Lung (tissue), 11 donors: ENCODE measurements at regions not wholly inside any gene's neighbourhood (a gene's known extent, or its start where the extent isn't known, plus 50 kb on each side); places are given as distances from the start of the nearest gene placed in this dataset.

Experiments used
- ATAC-seq: fragments of 200-7000 bp; cut with Tn5 transposase; one replicate; pipeline ENCODE4 v1.9.1; 2020; ENCODE audit warnings: moderate number of reproducible peaks; ENCODE audit not compliant: insufficient read depth, low FRiP score
- DNase-seq, 3 donors: peaks; one replicate each; pipeline ENCODE4 v3.0.0-alpha.2; 2013 to 2017
- H3K27ac ChIP-seq, 2 donors: one replicate each; pipeline ENCODE4 v1.5.1; 2013; ENCODE audit warnings: mild to moderate bottlenecking in 2 of 2, moderate library complexity in 2 of 2, control low read depth in 1 of 2, inconsistent platforms in 1 of 2, low read depth in 1 of 2, low read length in 1 of 2
- H3K27me3 ChIP-seq, 3 donors: one replicate each; pipeline ENCODE4 v1.5.1; 2013; ENCODE audit warnings: low read length in 2 of 3; ENCODE audit not compliant: control insufficient read depth in 3 of 3, insufficient read depth in 3 of 3
- H3K36me3 ChIP-seq, 4 donors: one replicate each; pipeline ENCODE4 v1.5.1; 2013; ENCODE audit warnings: low read length in 4 of 4, mild to moderate bottlenecking in 1 of 4, moderate library complexity in 1 of 4; ENCODE audit not compliant: control insufficient read depth in 4 of 4, insufficient read depth in 4 of 4
- H3K4me1 ChIP-seq, 5 donors: one replicate each; pipeline ENCODE4 v1.5.1; 2013; ENCODE audit warnings: low read length in 5 of 5, mild to moderate bottlenecking in 2 of 5, moderate library complexity in 1 of 5; ENCODE audit not compliant: control insufficient read depth in 5 of 5, insufficient read depth in 5 of 5
- H3K4me3 ChIP-seq: one replicate; pipeline ENCODE4 v1.5.1; 2013; ENCODE audit warnings: mild to moderate bottlenecking, control low read depth, moderate library complexity
- H3K9ac ChIP-seq, 2 donors: one replicate each; pipeline ENCODE4 v1.5.1; 2013; ENCODE audit warnings: low read length in 2 of 2, control low read depth in 1 of 2; ENCODE audit not compliant: insufficient read depth in 1 of 2
- H3K9me3 ChIP-seq, 4 donors: one replicate each; pipeline ENCODE4 v1.5.1; 2013; ENCODE audit warnings: low read length in 3 of 4, mild to moderate bottlenecking in 1 of 4, moderate library complexity in 1 of 4; ENCODE audit not compliant: control insufficient read depth in 4 of 4, insufficient read depth in 3 of 4
- CTCF ChIP-seq: IDR thresholded peaks from 2 replicates; pipeline ENCODE4 v1.5.1; 2012; ENCODE audit warnings: mild to moderate bottlenecking; ENCODE audit errors: control extremely low read depth, extremely low read depth
- WGBS, 2 donors: extraction: QIAGEN DNeasy Blood & Tissue Kit; methylation state at CpG; one replicate each; pipeline ENCODE4 v1.1.7; 2013; 5-methylcytosine and 5-hydroxymethylcytosine counted together
- donor health status: control.
- donor health status: control.
- donor health status: Bipolar disorder and iron deficiency.
- donor health status: healthy.
- donor health status: DM: yes; HTN: yes; CAD: no.

- H3K9ac ChIP-seq, result no peak overlapping the region
- 89 to 90% methylated on average over 5 of the region's 5 CpGs for WGBS, 2 donors
- no peak overlapping the region for H3K27ac ChIP-seq
- ATAC-seq, result no peak
- peaks cover 0 to 13% (median 0%) of the 10 kb centered on the region in 4 donors for H3K9me3 ChIP-seq
- peaks cover 0 to 3% (median 2%) of the 10 kb centered on the region in 3 donors for H3K27me3 ChIP-seq
- no peak overlapping the region for H3K4me3 ChIP-seq
- no peak for TF ChIP-seq CTCF
- no peaks in the 10 kb centered on the region for H3K36me3 ChIP-seq
- DNase-seq, result no peak
- no peaks in the 10 kb centered on the region for H3K4me1 ChIP-seq
These were observed 161.2 kb downstream of the IRX5 start for GRCh38 chr16:55091871-55092230.

GRCh38 chr16:55100100-55100499, 169.4 kb downstream of the IRX5 start:
- Histone ChIP-seq H3K9me3 (peaks cover 0 to 7% (median 0%) of the 10 kb centered on the region in 4 donors), H3K36me3 (no peaks in the 10 kb centered on the region), H3K4me1 (no peaks in the 10 kb centered on the region), H3K4me3 (no peak overlapping the region), H3K27me3 (no peaks in the 10 kb centered on the region), H3K9ac (no peak overlapping the region), H3K27ac (no peak overlapping the region)
- ATAC-seq (no peak), DNase-seq (no peak)
- no peak for TF ChIP-seq CTCF

GRCh38 chr16:55101026-55101425, 170.4 kb downstream of the IRX5 start:
- WGBS, 2 donors, result 56 to 75% methylated on average over 4 of the region's 4 CpGs
- Histone ChIP-seq H3K9me3 (peaks cover 0 to 5% (median 0%) of the 10 kb centered on the region in 4 donors), H3K4me3 (no peak overlapping the region), H3K27ac (no peak overlapping the region), H3K9ac (no peak overlapping the region), H3K36me3 (no peaks in the 10 kb centered on the region), H3K27me3 (no peaks in the 10 kb centered on the region), H3K4me1 (no peaks in the 10 kb centered on the region)
- no peak for ATAC-seq
- DNase-seq, result peak in 1 of 3 donors; percentile 19
- TF ChIP-seq CTCF, result no peak

GRCh38 chr16:55102077-55102476, 171.4 kb downstream of the IRX5 start:
- no peak overlapping the region for H3K27ac ChIP-seq
- H3K9me3 ChIP-seq, result peaks cover 0 to 7% (median 0%) of the 10 kb centered on the region in 4 donors
- no peaks in the 10 kb centered on the region for H3K4me1 ChIP-seq
- ATAC-seq (no peak), DNase-seq (no peak)
- no peak overlapping the region for H3K9ac ChIP-seq
- no peak overlapping the region for H3K4me3 ChIP-seq
- H3K36me3 ChIP-seq, result no peaks in the 10 kb centered on the region
- no peak for TF ChIP-seq CTCF
- 84 to 90% methylated on average over 1 of the region's 1 CpG for WGBS, 2 donors
- no peaks in the 10 kb centered on the region for H3K27me3 ChIP-seq
